ENCODE measurements at regions not wholly inside any gene's neighbourhood (a gene's known extent, or its start where the extent isn't known, plus 50 kb on each side); places are given as distances from the start of the nearest gene placed in this dataset.

GRCh38 chr2:75431276-75431675, 129.5 kb downstream of the EVA1A start:
- no peak for TF ChIP-seq POLR2A (IDR thresholded peaks at IDR 0.05)
- TF ChIP-seq, protein P1, sequence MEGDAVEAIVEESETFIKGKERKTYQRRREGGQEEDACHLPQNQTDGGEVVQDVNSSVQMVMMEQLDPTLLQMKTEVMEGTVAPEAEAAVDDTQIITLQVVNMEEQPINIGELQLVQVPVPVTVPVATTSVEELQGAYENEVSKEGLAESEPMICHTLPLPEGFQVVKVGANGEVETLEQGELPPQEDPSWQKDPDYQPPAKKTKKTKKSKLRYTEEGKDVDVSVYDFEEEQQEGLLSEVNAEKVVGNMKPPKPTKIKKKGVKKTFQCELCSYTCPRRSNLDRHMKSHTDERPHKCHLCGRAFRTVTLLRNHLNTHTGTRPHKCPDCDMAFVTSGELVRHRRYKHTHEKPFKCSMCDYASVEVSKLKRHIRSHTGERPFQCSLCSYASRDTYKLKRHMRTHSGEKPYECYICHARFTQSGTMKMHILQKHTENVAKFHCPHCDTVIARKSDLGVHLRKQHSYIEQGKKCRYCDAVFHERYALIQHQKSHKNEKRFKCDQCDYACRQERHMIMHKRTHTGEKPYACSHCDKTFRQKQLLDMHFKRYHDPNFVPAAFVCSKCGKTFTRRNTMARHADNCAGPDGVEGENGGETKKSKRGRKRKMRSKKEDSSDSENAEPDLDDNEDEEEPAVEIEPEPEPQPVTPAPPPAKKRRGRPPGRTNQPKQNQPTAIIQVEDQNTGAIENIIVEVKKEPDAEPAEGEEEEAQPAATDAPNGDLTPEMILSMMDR (IDR thresholded peaks at IDR 0.05), result no peak
- TF ChIP-seq POLR2AphosphoS5 (IDR thresholded peaks at IDR 0.05), result no peak

Measured in breast epithelium (tissue), 3 donors.